WTC11 (cell line): ENCODE measurements at regions not wholly inside any gene's neighbourhood (a gene's known extent, or its start where the extent isn't known, plus 50 kb on each side); places are given as distances from the start of the nearest gene placed in this dataset.

ENCODE experiments used
- CREB1 ChIP-seq: sonication (generic); formaldehyde crosslinking; IDR thresholded peaks from 2 replicates; pipeline ENCODE4 v1.8.0; 2023; ENCODE audit warnings: mild to moderate bottlenecking, missing genetic modification reagents
- NFE2L1 ChIP-seq: sonication (generic); formaldehyde crosslinking; IDR thresholded peaks from 2 replicates; pipeline ENCODE4 v1.8.1; 2023; ENCODE audit warnings: missing genetic modification reagents
- ZNF423 ChIP-seq: fragments of 250-450 bp; sonication (Bioruptor Pico); IDR thresholded peaks from 2 replicates; pipeline ENCODE4 v2.1.2; 2022; ENCODE audit warnings: mild to moderate bottlenecking, moderate library complexity

DNA sequence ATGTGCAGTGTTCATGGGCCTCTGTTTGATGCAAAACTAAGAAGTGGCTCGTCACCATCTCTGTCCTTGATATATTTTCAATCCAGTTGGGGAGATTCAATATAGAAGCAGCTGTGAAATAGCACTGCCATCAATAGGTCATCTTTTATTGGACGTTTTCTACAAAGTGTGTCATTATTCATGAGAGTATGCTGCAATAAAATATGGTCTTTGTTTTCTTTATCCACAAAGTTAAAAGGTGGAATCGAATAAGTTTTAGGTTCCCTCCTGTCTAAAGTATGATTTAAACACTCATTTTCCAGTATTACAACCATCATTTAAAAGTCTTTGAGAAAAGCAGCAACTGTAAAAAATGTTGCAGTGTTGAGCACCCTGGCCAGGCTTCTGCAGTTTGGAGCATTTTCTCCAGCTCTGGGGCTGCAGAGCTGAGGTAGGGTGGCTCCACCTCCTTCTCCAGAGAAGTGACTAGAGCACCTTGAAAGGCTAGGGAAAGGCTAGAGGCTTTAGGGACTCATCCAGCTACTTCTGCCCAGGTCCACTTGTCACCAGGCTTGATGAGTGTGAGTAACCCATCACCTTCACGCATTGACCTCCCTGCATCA lies 56.5 kb upstream of the DNAH14 start:
- TF ChIP-seq ZNF423 (CRISPR knock-in tag) (no peak), CREB1 (CRISPR knock-in tag) (no peak), NFE2L1 (CRISPR knock-in tag) (no peak)
